Suprapubic skin (tissue), 3 donors: ENCODE measurements at regions not wholly inside any gene's neighbourhood (a gene's known extent, or its start where the extent isn't known, plus 50 kb on each side); places are given as distances from the start of the nearest gene placed in this dataset.

ENCODE experiments used
- EP300 ChIP-seq: sonication (generic); formaldehyde crosslinking; IDR thresholded peaks from one replicate; pipeline ENCODE4 v1.6.1; 2017; ENCODE audit warnings: antibody characterized with exemption
- TF ChIP-seq, protein P1 (sequence below), 2 donors: fragments of 200-600 bp in 1 of 2; fragments of 450-650 bp in 1 of 2; sonication (generic) in 1 of 2; IDR thresholded peaks; one replicate each; pipeline ENCODE4 v1.5.1; 2016 to 2019; ENCODE audit warnings: antibody characterized with exemption in 2 of 2, mild to moderate bottlenecking in 1 of 2, moderate library complexity in 1 of 2

DNA sequence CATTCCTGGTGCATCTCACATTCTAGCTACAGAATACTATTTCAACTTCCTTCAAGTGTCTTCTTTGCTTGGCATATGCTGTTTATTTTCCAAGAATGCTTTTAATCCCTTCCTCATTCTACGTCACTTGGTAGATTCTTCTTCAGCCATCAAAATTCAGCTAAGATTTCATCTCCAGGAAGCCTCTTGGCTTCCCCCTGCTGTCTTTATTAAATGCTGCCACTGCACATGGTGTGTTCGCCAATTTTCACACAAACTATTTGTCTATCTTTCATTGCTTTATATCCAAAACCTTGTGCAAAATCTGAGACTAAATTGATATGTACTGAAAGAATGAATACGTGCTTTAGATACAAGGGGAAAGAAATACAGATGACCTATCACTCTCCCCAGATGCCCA is 253.0 kb downstream of the RFPL4B start:
- TF ChIP-seq, protein P1, sequence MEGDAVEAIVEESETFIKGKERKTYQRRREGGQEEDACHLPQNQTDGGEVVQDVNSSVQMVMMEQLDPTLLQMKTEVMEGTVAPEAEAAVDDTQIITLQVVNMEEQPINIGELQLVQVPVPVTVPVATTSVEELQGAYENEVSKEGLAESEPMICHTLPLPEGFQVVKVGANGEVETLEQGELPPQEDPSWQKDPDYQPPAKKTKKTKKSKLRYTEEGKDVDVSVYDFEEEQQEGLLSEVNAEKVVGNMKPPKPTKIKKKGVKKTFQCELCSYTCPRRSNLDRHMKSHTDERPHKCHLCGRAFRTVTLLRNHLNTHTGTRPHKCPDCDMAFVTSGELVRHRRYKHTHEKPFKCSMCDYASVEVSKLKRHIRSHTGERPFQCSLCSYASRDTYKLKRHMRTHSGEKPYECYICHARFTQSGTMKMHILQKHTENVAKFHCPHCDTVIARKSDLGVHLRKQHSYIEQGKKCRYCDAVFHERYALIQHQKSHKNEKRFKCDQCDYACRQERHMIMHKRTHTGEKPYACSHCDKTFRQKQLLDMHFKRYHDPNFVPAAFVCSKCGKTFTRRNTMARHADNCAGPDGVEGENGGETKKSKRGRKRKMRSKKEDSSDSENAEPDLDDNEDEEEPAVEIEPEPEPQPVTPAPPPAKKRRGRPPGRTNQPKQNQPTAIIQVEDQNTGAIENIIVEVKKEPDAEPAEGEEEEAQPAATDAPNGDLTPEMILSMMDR (IDR thresholded peaks at IDR 0.05), result no peak
- TF ChIP-seq EP300, result no peak
